Body of pancreas (tissue), 4 donors: ENCODE measurements at regions not wholly inside any gene's neighbourhood (a gene's known extent, or its start where the extent isn't known, plus 50 kb on each side); places are given as distances from the start of the nearest gene placed in this dataset.

Experiments
- CTCF ChIP-seq, 7 experiments: fragments of 450-650 bp in 4 of 7; fragments of 200-600 bp in 3 of 7; sonication (generic) in 3 of 7; IDR thresholded peaks; one replicate each; pipeline ENCODE4 v1.5.1; 2016 to 2019; ENCODE audit warnings: antibody characterized with exemption in 7 of 7
- POLR2A ChIP-seq, 3 donors: fragments of 450-650 bp; IDR thresholded peaks; one replicate each; pipeline ENCODE4 v1.6.1; 2016; ENCODE audit warnings: antibody characterized with exemption in 3 of 3, mild to moderate bottlenecking in 2 of 3

- no peak for TF ChIP-seq CTCF (IDR thresholded peaks at IDR 0.05)
- no peak for TF ChIP-seq POLR2A (IDR thresholded peaks at IDR 0.05)
Observed at GRCh38 chr1:193479187-193479586, 292.8 kb upstream of the B3GALT2 start.
